NCI-H1930 (cell line): ENCODE measurements at regions not wholly inside any gene's neighbourhood (a gene's known extent, or its start where the extent isn't known, plus 50 kb on each side); places are given as distances from the start of the nearest gene placed in this dataset.
"Not testable (repeated sequence)": the region's sequence is repeated elsewhere in the genome, so short reads cannot be mapped to it uniquely, and the experiment has no call there.

Source experiments
- DNase-seq, 2 experiments: peaks; one replicate each; lab custom pipeline; 2025; lab: John Stamatoyannopoulos, UW

- DNase-seq = no peak
Observed at GRCh38 chr12:105880824-105881388, 257.8 kb downstream of the NUAK1 start.

GRCh38 chr12:105882404-105882803, 256.4 kb downstream of the NUAK1 start:
- no peak for DNase-seq

- no peak for DNase-seq
Observed at GRCh38 chr12:105887131-105887530, 251.6 kb downstream of the NUAK1 start.

- DNase-seq = no peak
Observed at GRCh38 chr12:105888696-105889095, 250.1 kb downstream of the NUAK1 start.

- no peak for DNase-seq
Observed at GRCh38 chr12:105892362-105892910, 246.3 kb downstream of the NUAK1 start.

- DNase-seq = not testable (repeated sequence)
Observed at GRCh38 chr12:105895197-105895832, 243.4 kb downstream of the NUAK1 start.

- no peak for DNase-seq
Observed at GRCh38 chr12:105897311-105897725, 241.4 kb downstream of the NUAK1 start.

GRCh38 chr12:105898271-105898670, 240.5 kb downstream of the NUAK1 start:
- not testable (repeated sequence) for DNase-seq

GRCh38 chr12:105899589-105899988, 239.2 kb downstream of the NUAK1 start:
- DNase-seq = no peak

- no peak for DNase-seq
Observed at GRCh38 chr12:105906561-105906960, 232.2 kb downstream of the NUAK1 start.

GRCh38 chr12:105907982-105908381, 230.8 kb downstream of the NUAK1 start:
- DNase-seq = no peak

- DNase-seq = no peak
Observed at GRCh38 chr12:105910030-105910429, 228.7 kb downstream of the NUAK1 start.

GRCh38 chr12:105911966-105912365, 226.8 kb downstream of the NUAK1 start:
- DNase-seq = no peak

GRCh38 chr12:105912882-105913678, 225.7 kb downstream of the NUAK1 start:
- DNase-seq = no peak

GRCh38 chr12:105915997-105916759, 222.6 kb downstream of the NUAK1 start:
- DNase-seq = no peak

- no peak for DNase-seq
Observed at GRCh38 chr12:105916760-105917039, 222.1 kb downstream of the NUAK1 start.

- no peak for DNase-seq
Observed at GRCh38 chr12:105920161-105920684, 218.5 kb downstream of the NUAK1 start.

GRCh38 chr12:105921055-105921454, 217.7 kb downstream of the NUAK1 start:
- no peak for DNase-seq

- no peak for DNase-seq
Observed at GRCh38 chr12:105921872-105922669, 216.7 kb downstream of the NUAK1 start.

GRCh38 chr12:105922670-105923102, 216.1 kb downstream of the NUAK1 start:
- no peak for DNase-seq

GRCh38 chr12:105924526-105925208, 214.1 kb downstream of the NUAK1 start:
- no peak for DNase-seq
